Neural crest cell (in vitro differentiated cells): ENCODE measurements at regions not wholly inside any gene's neighbourhood (a gene's known extent, or its start where the extent isn't known, plus 50 kb on each side); places are given as distances from the start of the nearest gene placed in this dataset.

Experiments
- DNase-seq: peaks from one replicate; pipeline ENCODE4 v3.0.0; 2021; ENCODE audit warnings: low read depth, mixed read lengths, low spot score
- H3K27ac Mint-ChIP-seq: one replicate; pipeline ENCODE4 v1.8.0; 2021; ENCODE audit warnings: mild to moderate bottlenecking, mixed read lengths; ENCODE audit not compliant: unreplicated experiment
- H3K27me3 Mint-ChIP-seq: 2 replicates; pipeline ENCODE4 v1.8.0; 2021; ENCODE audit warnings: low read depth, mild to moderate bottlenecking, mixed read lengths
- H3K36me3 Mint-ChIP-seq: 2 replicates; pipeline ENCODE4 v1.8.0; 2021; ENCODE audit warnings: low read depth, mild to moderate bottlenecking, mixed read lengths
- H3K4me1 Mint-ChIP-seq: 2 replicates; pipeline ENCODE4 v1.8.0; 2021; ENCODE audit warnings: mixed read lengths
- H3K4me3 Mint-ChIP-seq: one replicate; pipeline ENCODE4 v1.8.0; 2021; ENCODE audit warnings: mild to moderate bottlenecking, mixed read lengths
- H3K9me3 Mint-ChIP-seq: 2 replicates; pipeline ENCODE4 v1.8.0; 2021; ENCODE audit warnings: mixed read lengths
- CTCF ChIP-seq: fragments of 200-600 bp; sonication (generic); conservative IDR thresholded peaks from 2 replicates; pipeline ENCODE4 v1.5.0; 2021; ENCODE audit warnings: antibody characterized with exemption, mild to moderate bottlenecking

GRCh38 chr6:144978208-144978607 lies 693.1 kb downstream of the UTRN start:
- peaks cover 13% of the 10 kb centered on the region for H3K9me3 Mint-ChIP-seq
- no peak for TF ChIP-seq CTCF
- no peaks in the 10 kb centered on the region for H3K27me3 Mint-ChIP-seq
- H3K27ac Mint-ChIP-seq = no peak overlapping the region
- no peak overlapping the region for H3K4me3 Mint-ChIP-seq
- H3K4me1 Mint-ChIP-seq = peaks cover 16% of the 10 kb centered on the region
- peaks cover 10% of the 10 kb centered on the region for H3K36me3 Mint-ChIP-seq
- no peak for DNase-seq

GRCh38 chr6:144986271-144986670 lies 701.1 kb downstream of the UTRN start:
- no peak for TF ChIP-seq CTCF
- H3K4me3 Mint-ChIP-seq = no peak overlapping the region
- H3K27me3 Mint-ChIP-seq = no peaks in the 10 kb centered on the region
- peaks cover 14% of the 10 kb centered on the region for H3K9me3 Mint-ChIP-seq
- no peaks in the 10 kb centered on the region for H3K4me1 Mint-ChIP-seq
- peaks cover 14% of the 10 kb centered on the region for H3K36me3 Mint-ChIP-seq
- DNase-seq = no peak
- no peak overlapping the region for H3K27ac Mint-ChIP-seq

GRCh38 chr6:144989319-144990107 lies 704.4 kb downstream of the UTRN start:
- H3K36me3 Mint-ChIP-seq = peaks cover 9% of the 10 kb centered on the region

GRCh38 chr6:144990784-144991183 lies 705.6 kb downstream of the UTRN start:
- no peaks in the 10 kb centered on the region for H3K4me1 Mint-ChIP-seq
- TF ChIP-seq CTCF = no peak
- no peaks in the 10 kb centered on the region for H3K27me3 Mint-ChIP-seq
- H3K36me3 Mint-ChIP-seq = peaks cover 4% of the 10 kb centered on the region
- peaks cover 4% of the 10 kb centered on the region for H3K9me3 Mint-ChIP-seq
- no peak for DNase-seq
- H3K4me3 Mint-ChIP-seq = no peak overlapping the region
- no peak overlapping the region for H3K27ac Mint-ChIP-seq

More at GRCh38 chr6:144989319-144990107, 704.4 kb downstream of the UTRN start:
- no peak overlapping the region for H3K4me3 Mint-ChIP-seq
- H3K9me3 Mint-ChIP-seq = peaks cover 8% of the 10 kb centered on the region
- no peak overlapping the region for H3K27ac Mint-ChIP-seq
- no peak for DNase-seq
- no peak for TF ChIP-seq CTCF
- no peaks in the 10 kb centered on the region for H3K4me1 Mint-ChIP-seq
- no peaks in the 10 kb centered on the region for H3K27me3 Mint-ChIP-seq

GRCh38 chr6:144993870-144994269 lies 708.7 kb downstream of the UTRN start:
- no peak for DNase-seq
- no peak for TF ChIP-seq CTCF
- no peaks in the 10 kb centered on the region for H3K36me3 Mint-ChIP-seq
- no peak overlapping the region for H3K4me3 Mint-ChIP-seq
- H3K27ac Mint-ChIP-seq = no peak overlapping the region
- H3K27me3 Mint-ChIP-seq = no peaks in the 10 kb centered on the region
- no peaks in the 10 kb centered on the region for H3K4me1 Mint-ChIP-seq
- H3K9me3 Mint-ChIP-seq = peaks cover 2% of the 10 kb centered on the region
